ENCODE measurements at regions not wholly inside any gene's neighbourhood (a gene's known extent, or its start where the extent isn't known, plus 50 kb on each side); places are given as distances from the start of the nearest gene placed in this dataset.

DNA sequence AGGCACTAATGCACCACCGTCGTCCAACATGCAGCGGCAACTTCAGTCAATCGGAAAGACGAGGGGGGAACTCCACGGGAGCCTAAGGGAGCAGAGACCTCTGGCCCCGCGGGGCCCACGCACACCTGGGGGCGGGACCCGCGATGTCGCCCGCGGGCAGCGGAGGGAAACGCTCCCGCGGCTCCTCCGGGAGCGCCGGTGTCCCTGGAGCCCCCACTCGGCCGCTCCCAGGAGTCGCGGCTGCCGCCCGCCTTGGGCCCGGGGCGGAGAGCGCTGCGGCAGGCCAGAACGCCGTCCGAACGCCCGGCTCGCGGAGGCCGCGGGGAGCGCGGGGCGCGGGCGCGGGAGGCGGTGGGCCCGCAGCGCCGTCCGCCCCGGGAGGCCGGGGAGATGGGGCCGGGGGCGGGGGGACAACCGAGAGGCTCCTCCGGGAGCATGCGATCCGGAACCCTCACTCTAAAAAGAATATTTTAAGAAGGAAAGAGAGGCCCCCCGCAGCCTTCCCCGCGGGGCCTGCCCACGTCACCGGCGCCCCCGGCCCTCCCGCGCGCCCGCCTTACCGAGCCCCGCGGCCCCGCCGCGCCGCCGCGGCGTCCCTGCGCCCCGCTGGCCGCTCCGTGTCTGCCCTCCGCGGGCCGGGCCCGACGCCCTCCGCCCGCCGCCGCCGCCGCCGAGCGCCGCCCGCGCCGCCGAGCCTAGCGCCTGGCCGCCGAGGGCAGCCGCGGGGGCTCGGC is 86.6 kb upstream of the ARHGAP32 start (continued):
- TF ChIP-seq, protein P1, sequence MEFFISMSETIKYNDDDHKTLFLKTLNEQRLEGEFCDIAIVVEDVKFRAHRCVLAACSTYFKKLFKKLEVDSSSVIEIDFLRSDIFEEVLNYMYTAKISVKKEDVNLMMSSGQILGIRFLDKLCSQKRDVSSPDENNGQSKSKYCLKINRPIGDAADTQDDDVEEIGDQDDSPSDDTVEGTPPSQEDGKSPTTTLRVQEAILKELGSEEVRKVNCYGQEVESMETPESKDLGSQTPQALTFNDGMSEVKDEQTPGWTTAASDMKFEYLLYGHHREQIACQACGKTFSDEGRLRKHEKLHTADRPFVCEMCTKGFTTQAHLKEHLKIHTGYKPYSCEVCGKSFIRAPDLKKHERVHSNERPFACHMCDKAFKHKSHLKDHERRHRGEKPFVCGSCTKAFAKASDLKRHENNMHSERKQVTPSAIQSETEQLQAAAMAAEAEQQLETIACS (CRISPR knock-in tag; IDR thresholded peaks at IDR 0.05), result no peak; the same call in 1 of the 2 replicates
- TF ChIP-seq ZBTB1 (CRISPR knock-in tag; IDR thresholded peaks at IDR 0.05; ENCODE audit: borderline replicate concordance), result no peak
- TF ChIP-seq, protein P2, sequence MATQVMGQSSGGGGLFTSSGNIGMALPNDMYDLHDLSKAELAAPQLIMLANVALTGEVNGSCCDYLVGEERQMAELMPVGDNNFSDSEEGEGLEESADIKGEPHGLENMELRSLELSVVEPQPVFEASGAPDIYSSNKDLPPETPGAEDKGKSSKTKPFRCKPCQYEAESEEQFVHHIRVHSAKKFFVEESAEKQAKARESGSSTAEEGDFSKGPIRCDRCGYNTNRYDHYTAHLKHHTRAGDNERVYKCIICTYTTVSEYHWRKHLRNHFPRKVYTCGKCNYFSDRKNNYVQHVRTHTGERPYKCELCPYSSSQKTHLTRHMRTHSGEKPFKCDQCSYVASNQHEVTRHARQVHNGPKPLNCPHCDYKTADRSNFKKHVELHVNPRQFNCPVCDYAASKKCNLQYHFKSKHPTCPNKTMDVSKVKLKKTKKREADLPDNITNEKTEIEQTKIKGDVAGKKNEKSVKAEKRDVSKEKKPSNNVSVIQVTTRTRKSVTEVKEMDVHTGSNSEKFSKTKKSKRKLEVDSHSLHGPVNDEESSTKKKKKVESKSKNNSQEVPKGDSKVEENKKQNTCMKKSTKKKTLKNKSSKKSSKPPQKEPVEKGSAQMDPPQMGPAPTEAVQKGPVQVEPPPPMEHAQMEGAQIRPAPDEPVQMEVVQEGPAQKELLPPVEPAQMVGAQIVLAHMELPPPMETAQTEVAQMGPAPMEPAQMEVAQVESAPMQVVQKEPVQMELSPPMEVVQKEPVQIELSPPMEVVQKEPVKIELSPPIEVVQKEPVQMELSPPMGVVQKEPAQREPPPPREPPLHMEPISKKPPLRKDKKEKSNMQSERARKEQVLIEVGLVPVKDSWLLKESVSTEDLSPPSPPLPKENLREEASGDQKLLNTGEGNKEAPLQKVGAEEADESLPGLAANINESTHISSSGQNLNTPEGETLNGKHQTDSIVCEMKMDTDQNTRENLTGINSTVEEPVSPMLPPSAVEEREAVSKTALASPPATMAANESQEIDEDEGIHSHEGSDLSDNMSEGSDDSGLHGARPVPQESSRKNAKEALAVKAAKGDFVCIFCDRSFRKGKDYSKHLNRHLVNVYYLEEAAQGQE (IDR thresholded peaks at IDR 0.05; ENCODE audit: borderline replicate concordance in 1 of 2, low read depth in 1 of 2, low read length in 2 of 2), result 0 out of 4 replicates have a peak, but pooled peaks of 1 of the 2 experiments have one; percentile 20
- 0 out of 2 replicates have a peak, but pooled peaks have one; percentile 37 for TF ChIP-seq ZNF547 (CRISPR knock-in tag; IDR thresholded peaks at IDR 0.05)
- TF ChIP-seq ZNF549 (CRISPR knock-in tag; IDR thresholded peaks at IDR 0.05), result no peak
- no peak for TF ChIP-seq ZNF263 (CRISPR knock-in tag; IDR thresholded peaks at IDR 0.05)
- no peak for TF ChIP-seq ZNF7 (CRISPR knock-in tag; IDR thresholded peaks at IDR 0.05)
- TF ChIP-seq, protein P3, sequence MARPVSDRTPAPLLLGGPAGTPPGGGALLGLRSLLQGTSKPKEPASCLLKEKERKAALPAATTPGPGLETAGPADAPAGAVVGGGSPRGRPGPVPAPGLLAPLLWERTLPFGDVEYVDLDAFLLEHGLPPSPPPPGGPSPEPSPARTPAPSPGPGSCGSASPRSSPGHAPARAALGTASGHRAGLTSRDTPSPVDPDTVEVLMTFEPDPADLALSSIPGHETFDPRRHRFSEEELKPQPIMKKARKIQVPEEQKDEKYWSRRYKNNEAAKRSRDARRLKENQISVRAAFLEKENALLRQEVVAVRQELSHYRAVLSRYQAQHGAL (CRISPR knock-in tag; IDR thresholded peaks at IDR 0.05; ENCODE audit: not compliant biosample characterization), result no peak
- TF ChIP-seq, protein P4, sequence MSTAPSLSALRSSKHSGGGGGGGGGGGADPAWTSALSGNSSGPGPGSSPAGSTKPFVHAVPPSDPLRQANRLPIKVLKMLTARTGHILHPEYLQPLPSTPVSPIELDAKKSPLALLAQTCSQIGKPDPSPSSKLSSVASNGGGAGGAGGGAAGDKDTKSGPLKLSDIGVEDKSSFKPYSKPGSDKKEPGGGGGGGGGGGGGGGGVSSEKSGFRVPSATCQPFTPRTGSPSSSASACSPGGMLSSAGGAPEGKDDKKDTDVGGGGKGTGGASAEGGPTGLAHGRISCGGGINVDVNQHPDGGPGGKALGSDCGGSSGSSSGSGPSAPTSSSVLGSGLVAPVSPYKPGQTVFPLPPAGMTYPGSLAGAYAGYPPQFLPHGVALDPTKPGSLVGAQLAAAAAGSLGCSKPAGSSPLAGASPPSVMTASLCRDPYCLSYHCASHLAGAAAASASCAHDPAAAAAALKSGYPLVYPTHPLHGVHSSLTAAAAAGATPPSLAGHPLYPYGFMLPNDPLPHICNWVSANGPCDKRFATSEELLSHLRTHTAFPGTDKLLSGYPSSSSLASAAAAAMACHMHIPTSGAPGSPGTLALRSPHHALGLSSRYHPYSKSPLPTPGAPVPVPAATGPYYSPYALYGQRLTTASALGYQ (CRISPR knock-in tag; IDR thresholded peaks at IDR 0.05), result no peak
- no peak for TF ChIP-seq THYN1 (CRISPR knock-in tag; IDR thresholded peaks at IDR 0.05; ENCODE audit: borderline replicate concordance, low read depth)
- TF ChIP-seq ZNF354B (CRISPR knock-in tag; IDR thresholded peaks at IDR 0.05), result no peak
- TF ChIP-seq, protein P5, sequence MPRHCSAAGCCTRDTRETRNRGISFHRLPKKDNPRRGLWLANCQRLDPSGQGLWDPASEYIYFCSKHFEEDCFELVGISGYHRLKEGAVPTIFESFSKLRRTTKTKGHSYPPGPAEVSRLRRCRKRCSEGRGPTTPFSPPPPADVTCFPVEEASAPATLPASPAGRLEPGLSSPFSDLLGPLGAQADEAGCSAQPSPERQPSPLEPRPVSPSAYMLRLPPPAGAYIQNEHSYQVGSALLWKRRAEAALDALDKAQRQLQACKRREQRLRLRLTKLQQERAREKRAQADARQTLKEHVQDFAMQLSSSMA (CRISPR knock-in tag; IDR thresholded peaks at IDR 0.05), result no peak
- no peak for TF ChIP-seq ZBTB7B (CRISPR knock-in tag; IDR thresholded peaks at IDR 0.05)
- TF ChIP-seq ZNF136 (CRISPR knock-in tag; IDR thresholded peaks at IDR 0.05; ENCODE audit: low read depth), result no peak
- no peak for TF ChIP-seq TCF7 (IDR thresholded peaks at IDR 0.05; ENCODE audit: low read depth)
- no peak for TF ChIP-seq ZNF101 (CRISPR knock-in tag; IDR thresholded peaks at IDR 0.05; ENCODE audit: borderline replicate concordance, low read depth)
- no peak for TF ChIP-seq CEBPG (CRISPR knock-in tag; IDR thresholded peaks at IDR 0.05)
- no peak for TF ChIP-seq SRF (IDR thresholded peaks at IDR 0.05; ENCODE audit: low read depth, low read length)
- TF ChIP-seq GLI4 (CRISPR knock-in tag; IDR thresholded peaks at IDR 0.05; ENCODE audit: borderline replicate concordance), result no peak
- no peak for TF ChIP-seq GPN1 (CRISPR knock-in tag; IDR thresholded peaks at IDR 0.05; ENCODE audit: borderline replicate concordance)
- no peak for TF ChIP-seq ZNF558 (CRISPR knock-in tag; IDR thresholded peaks at IDR 0.05; ENCODE audit: borderline replicate concordance)

All from HepG2 (cell line).